GM23248 (cell line): ENCODE measurements at regions not wholly inside any gene's neighbourhood (a gene's known extent, or its start where the extent isn't known, plus 50 kb on each side); places are given as distances from the start of the nearest gene placed in this dataset.
A peak's percentile ranks its signal among the peaks of the same experiment; 100 is the strongest.

Source experiments
- DNase-seq: peaks from one replicate; pipeline ENCODE4 v3.0.0-alpha.2; 2015
- H2AFZ ChIP-seq: fragments of 200-600 bp; sonication (generic); 2 replicates; pipeline ENCODE4 v1.6.1; 2016; ENCODE audit warnings: antibody characterized with exemption
- H3F3A ChIP-seq: fragments of 200-600 bp; sonication (generic); 2 replicates; pipeline ENCODE4 v1.6.1; 2016; ENCODE audit warnings: mild to moderate bottlenecking, antibody characterized with exemption, mixed run types; ENCODE audit not compliant: insufficient read depth
- H3K27ac ChIP-seq: fragments of 200-600 bp; sonication (generic); 2 replicates; pipeline ENCODE4 v1.5.1; 2016; ENCODE audit warnings: mild to moderate bottlenecking
- H3K27me3 ChIP-seq: fragments of 200-600 bp; sonication (generic); replicated peaks from 2 replicates; pipeline ENCODE4 v1.6.1; 2016; ENCODE audit warnings: mild to moderate bottlenecking; ENCODE audit not compliant: insufficient read depth
- H3K36me3 ChIP-seq: fragments of 200-600 bp; sonication (generic); 2 replicates; pipeline ENCODE4 v1.6.1; 2016; ENCODE audit warnings: low read depth, mild to moderate bottlenecking
- H3K4me1 ChIP-seq: fragments of 200-600 bp; sonication (generic); 2 replicates; pipeline ENCODE4 v1.6.1; 2016; ENCODE audit warnings: mild to moderate bottlenecking; ENCODE audit not compliant: insufficient read depth
- H3K4me2 ChIP-seq: fragments of 200-600 bp; sonication (generic); one replicate; pipeline ENCODE4 v1.6.1; 2016; ENCODE audit warnings: mild to moderate bottlenecking; ENCODE audit not compliant: unreplicated experiment
- H3K4me3 ChIP-seq: fragments of 200-600 bp; sonication (generic); 2 replicates; pipeline ENCODE4 v1.5.1; 2016; ENCODE audit warnings: mild to moderate bottlenecking
- H3K79me2 ChIP-seq: fragments of 200-600 bp; sonication (generic); 2 replicates; pipeline ENCODE4 v1.6.1; 2016; ENCODE audit warnings: mild to moderate bottlenecking; ENCODE audit not compliant: insufficient read depth
- H3K9ac ChIP-seq: fragments of 200-600 bp; sonication (generic); 2 replicates; pipeline ENCODE4 v1.6.1; 2016; ENCODE audit warnings: mild to moderate bottlenecking
- H3K9me2 ChIP-seq: fragments of 200-600 bp; sonication (generic); 2 replicates; pipeline ENCODE4 v1.6.1; 2016; ENCODE audit warnings: mixed run types, mild to moderate bottlenecking, moderate library complexity; ENCODE audit not compliant: insufficient read depth
- H3K9me3 ChIP-seq: fragments of 200-600 bp; sonication (generic); one replicate; pipeline ENCODE4 v1.6.1; 2017; ENCODE audit warnings: low read depth
- H4K20me1 ChIP-seq: fragments of 200-600 bp; sonication (generic); 2 replicates; pipeline ENCODE4 v1.6.0; 2016; ENCODE audit not compliant: insufficient read depth
- EZH2 ChIP-seq: fragments of 200-600 bp; sonication (generic); IDR thresholded peaks from 2 replicates; pipeline ENCODE4 v1.6.1; 2018; ENCODE audit warnings: antibody characterized with exemption, mild to moderate bottlenecking; ENCODE audit not compliant: insufficient read depth, poor library complexity, severe bottlenecking
- EZH2phosphoT487 ChIP-seq: fragments of 200-600 bp; sonication (generic); IDR thresholded peaks from 2 replicates; pipeline ENCODE4 v1.6.1; 2018; ENCODE audit warnings: antibody characterized with exemption, moderate library complexity, mild to moderate bottlenecking, low read depth; ENCODE audit not compliant: insufficient read depth
- WGBS, 2 experiments: methylation state at CpG; one replicate each; pipeline ENCODE4 v1.1.6; 2015 to 2017; ENCODE audit warnings: low lambda C conversion rate in 2 of 2, low coverage in 1 of 2; ENCODE audit errors: missing lambda C conversion rate in 2 of 2; 5-methylcytosine and 5-hydroxymethylcytosine counted together
- in situ Hi-C: fragments of 300-500 bp; cut with MboI; formaldehyde crosslinking; loops from 2 replicates; pipeline ENCODE4 v1.15.0; 2020

- Histone ChIP-seq H3K9me2 (no peaks in the 10 kb centered on the region), H3K4me2 (peak overlapping the region; percentile 69), H3K4me1 (0 out of 2 replicates have a peak, but pooled peaks cover 4% of the 10 kb centered on the region), H3K27ac (no peak overlapping the region), H2AFZ (peak overlapping the region; percentile 93), H3K4me3 (peak overlapping the region; percentile 78), H3K9me3 (no peaks in the 10 kb centered on the region), H3K36me3 (no peaks in the 10 kb centered on the region), H3K9ac (peak overlapping the region; percentile 75), H3K27me3 (no peaks in the 10 kb centered on the region), H3F3A (no peaks in the 10 kb centered on the region), H4K20me1 (no peaks in the 10 kb centered on the region), H3K79me2 (no peaks in the 10 kb centered on the region)
- TF ChIP-seq EZH2 (no peak), EZH2phosphoT487 (no peak)
- in situ Hi-C loops: no loop called here
- DNase-seq: peak; percentile 67
- 12 to 15% methylated on average over 5 of the region's 5 CpGs for WGBS, 2 experiments
Observed at GRCh38 chr6:10146715-10147451, 268.0 kb downstream of the TFAP2A start.

DNA sequence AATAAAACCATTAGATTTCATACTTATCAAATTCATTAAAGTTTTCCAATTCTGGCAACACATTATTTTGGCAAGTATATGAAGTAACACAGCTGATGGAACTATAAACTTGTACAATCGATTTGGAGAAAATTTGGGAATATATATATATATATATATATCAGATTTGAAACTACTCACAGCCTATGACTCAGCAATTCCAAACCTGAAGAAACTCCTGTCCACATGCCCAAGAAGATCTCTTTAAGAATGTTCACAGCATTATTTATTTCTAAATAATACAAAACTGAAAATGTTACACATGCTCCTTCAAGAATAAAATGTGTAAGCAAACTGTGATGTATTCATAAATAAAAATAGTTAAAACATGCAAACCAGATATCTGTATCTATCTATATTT is 270.1 kb downstream of the TFAP2A start:
- no peaks in the 10 kb centered on the region for H3K9me3 ChIP-seq

GRCh38 chr6:10141746-10142443 is 273.0 kb downstream of the TFAP2A start:
- Histone ChIP-seq H3K4me2 (no peak overlapping the region), H3K4me3 (no peak overlapping the region), H3K79me2 (no peaks in the 10 kb centered on the region), H3K27me3 (no peaks in the 10 kb centered on the region), H2AFZ (no peak overlapping the region), H3K4me1 (no peaks in the 10 kb centered on the region), H3K9ac (no peak overlapping the region), H3K27ac (no peak overlapping the region), H3F3A (no peaks in the 10 kb centered on the region), H3K36me3 (no peaks in the 10 kb centered on the region), H3K9me2 (no peaks in the 10 kb centered on the region), H4K20me1 (no peaks in the 10 kb centered on the region), H3K9me3 (no peaks in the 10 kb centered on the region)
- TF ChIP-seq EZH2 (no peak), EZH2phosphoT487 (no peak)
- peak; percentile 30 for DNase-seq
- in situ Hi-C loops: no loop called here
- WGBS, 2 experiments: 10 to 17% methylated on average over 3 of the region's 3 CpGs

More for the DNA sequence above, 270.1 kb downstream of the TFAP2A start:
- no peaks in the 10 kb centered on the region for H3K9me2 ChIP-seq
- H3K27ac ChIP-seq: no peak overlapping the region
- H3F3A ChIP-seq: no peaks in the 10 kb centered on the region
- H4K20me1 ChIP-seq: no peaks in the 10 kb centered on the region
- peak; percentile 9 for DNase-seq
- TF ChIP-seq EZH2 (no peak), EZH2phosphoT487 (no peak)
- H3K4me1 ChIP-seq: no peaks in the 10 kb centered on the region
- H3K36me3 ChIP-seq: no peaks in the 10 kb centered on the region
- H3K4me3 ChIP-seq: no peak overlapping the region
- H3K79me2 ChIP-seq: no peaks in the 10 kb centered on the region
- no peaks in the 10 kb centered on the region for H3K27me3 ChIP-seq
- in situ Hi-C loops: no loop called here
- H3K4me2 ChIP-seq: no peak overlapping the region
- H2AFZ ChIP-seq: no peak overlapping the region
- no peak overlapping the region for H3K9ac ChIP-seq
- WGBS, 2 experiments: 15 to 17% methylated on average over 1 of the region's 1 CpG

DNA sequence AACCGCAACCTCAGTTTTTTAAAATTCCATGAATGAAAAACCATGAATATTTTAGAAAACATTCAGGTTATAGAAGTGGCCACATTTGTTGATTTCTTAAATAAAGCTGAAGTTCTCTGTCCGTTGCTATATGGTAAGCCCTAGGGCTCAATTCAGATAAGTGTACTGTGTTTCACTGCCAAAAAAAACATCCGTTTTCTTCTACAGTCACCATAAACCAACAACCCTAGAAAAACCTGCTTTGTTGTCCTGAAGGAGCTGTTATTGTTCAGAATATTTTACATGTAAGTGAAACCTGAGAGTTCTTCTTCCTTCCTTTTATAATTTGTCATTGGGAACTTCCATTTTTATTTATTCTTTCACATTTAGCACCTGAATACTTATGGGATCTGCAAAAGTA is 274.1 kb downstream of the TFAP2A start:
- no peak overlapping the region for H3K4me2 ChIP-seq
- no peak overlapping the region for H3K27ac ChIP-seq
- no peaks in the 10 kb centered on the region for H3K36me3 ChIP-seq
- H3K4me1 ChIP-seq: no peaks in the 10 kb centered on the region
- in situ Hi-C loops: no loop called here
- H4K20me1 ChIP-seq: no peaks in the 10 kb centered on the region
- WGBS, 2 experiments: 26 to 29% methylated on average over 3 of the region's 3 CpGs
- no peaks in the 10 kb centered on the region for H3F3A ChIP-seq
- no peaks in the 10 kb centered on the region for H3K79me2 ChIP-seq
- H3K9me2 ChIP-seq: no peaks in the 10 kb centered on the region
- no peak for DNase-seq
- H2AFZ ChIP-seq: 0 out of 2 replicates have a peak overlapping the region, but pooled peaks have one; percentile 17
- no peaks in the 10 kb centered on the region for H3K9me3 ChIP-seq
- no peak overlapping the region for H3K4me3 ChIP-seq
- no peak overlapping the region for H3K9ac ChIP-seq
- no peaks in the 10 kb centered on the region for H3K27me3 ChIP-seq
- TF ChIP-seq EZH2phosphoT487 (no peak), EZH2 (no peak)
